Cardiac fibroblast (primary cell): ENCODE measurements at regions not wholly inside any gene's neighbourhood (a gene's known extent, or its start where the extent isn't known, plus 50 kb on each side); places are given as distances from the start of the nearest gene placed in this dataset.

ENCODE experiments used
- DNase-seq, 2 donors: peaks; one replicate each; pipeline versions ENCODE4 v3.0.0 to v3.0.0-alpha.2; 2010; ENCODE audit warnings: low read depth in 2 of 2
- H3K4me3 ChIP-seq, 2 donors: replicated peaks in 1 of 2; 1 replicate in 1 of 2; 2 replicates in 1 of 2; pipeline ENCODE4 v1.5.1; 2011; ENCODE audit warnings: low read depth in 2 of 2, low read length in 2 of 2, mild to moderate bottlenecking in 2 of 2, moderate library complexity in 1 of 2
- TF ChIP-seq, protein P1 (sequence below): IDR thresholded peaks from one replicate; pipeline ENCODE4 v1.5.1; 2011; ENCODE audit warnings: low read depth, mild to moderate bottlenecking, low read length, inconsistent platforms

- no peak for DNase-seq
- TF ChIP-seq, protein P1, sequence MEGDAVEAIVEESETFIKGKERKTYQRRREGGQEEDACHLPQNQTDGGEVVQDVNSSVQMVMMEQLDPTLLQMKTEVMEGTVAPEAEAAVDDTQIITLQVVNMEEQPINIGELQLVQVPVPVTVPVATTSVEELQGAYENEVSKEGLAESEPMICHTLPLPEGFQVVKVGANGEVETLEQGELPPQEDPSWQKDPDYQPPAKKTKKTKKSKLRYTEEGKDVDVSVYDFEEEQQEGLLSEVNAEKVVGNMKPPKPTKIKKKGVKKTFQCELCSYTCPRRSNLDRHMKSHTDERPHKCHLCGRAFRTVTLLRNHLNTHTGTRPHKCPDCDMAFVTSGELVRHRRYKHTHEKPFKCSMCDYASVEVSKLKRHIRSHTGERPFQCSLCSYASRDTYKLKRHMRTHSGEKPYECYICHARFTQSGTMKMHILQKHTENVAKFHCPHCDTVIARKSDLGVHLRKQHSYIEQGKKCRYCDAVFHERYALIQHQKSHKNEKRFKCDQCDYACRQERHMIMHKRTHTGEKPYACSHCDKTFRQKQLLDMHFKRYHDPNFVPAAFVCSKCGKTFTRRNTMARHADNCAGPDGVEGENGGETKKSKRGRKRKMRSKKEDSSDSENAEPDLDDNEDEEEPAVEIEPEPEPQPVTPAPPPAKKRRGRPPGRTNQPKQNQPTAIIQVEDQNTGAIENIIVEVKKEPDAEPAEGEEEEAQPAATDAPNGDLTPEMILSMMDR = no peak
- no peak overlapping the region for H3K4me3 ChIP-seq
Measured at GRCh38 chr5:62132276-62132675, 173.7 kb upstream of the KIF2A start.

DNA sequence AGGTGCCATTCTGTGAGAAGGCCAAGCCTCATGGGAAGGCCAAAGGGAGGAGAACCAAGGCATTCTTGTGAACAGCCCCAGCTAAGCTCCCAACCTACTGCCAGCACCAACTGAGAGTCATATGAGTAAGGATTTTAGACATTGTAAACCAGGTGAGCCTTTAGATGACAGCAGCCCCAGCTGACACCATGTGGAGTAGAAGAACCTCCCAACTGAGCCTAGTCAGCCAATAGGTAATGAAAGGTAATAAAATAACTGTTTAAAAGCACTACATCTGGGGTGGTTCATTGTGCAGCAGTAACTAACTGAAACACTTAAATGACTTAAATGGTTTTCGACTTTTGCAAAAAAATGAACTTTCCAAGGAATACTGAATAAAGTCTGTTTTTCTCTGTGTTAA lies 172.6 kb upstream of the KIF2A start:
- no peak for DNase-seq
- no peak overlapping the region for H3K4me3 ChIP-seq
- TF ChIP-seq, protein P1 = no peak

DNA sequence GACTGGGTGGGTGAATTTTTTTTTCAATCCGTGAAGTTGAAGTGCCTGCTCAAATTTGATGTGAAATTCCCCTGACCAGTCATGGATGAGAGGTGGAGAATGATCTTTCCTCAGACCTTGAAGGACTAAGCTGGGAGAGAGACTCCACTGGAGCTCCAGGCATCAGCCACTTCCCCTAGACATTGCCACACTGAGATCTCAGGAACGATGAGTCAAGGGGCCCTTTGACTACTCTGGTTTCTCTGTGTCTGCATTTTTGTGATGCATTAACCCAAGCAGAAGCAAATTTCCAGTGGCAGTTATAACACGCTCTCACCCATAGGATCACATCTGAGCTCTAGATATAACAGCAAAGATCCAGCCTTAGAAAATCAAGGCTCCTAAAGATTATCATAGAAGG lies 171.2 kb upstream of the KIF2A start:
- no peak overlapping the region for H3K4me3 ChIP-seq
- TF ChIP-seq, protein P1 = no peak
- DNase-seq = no peak

DNA sequence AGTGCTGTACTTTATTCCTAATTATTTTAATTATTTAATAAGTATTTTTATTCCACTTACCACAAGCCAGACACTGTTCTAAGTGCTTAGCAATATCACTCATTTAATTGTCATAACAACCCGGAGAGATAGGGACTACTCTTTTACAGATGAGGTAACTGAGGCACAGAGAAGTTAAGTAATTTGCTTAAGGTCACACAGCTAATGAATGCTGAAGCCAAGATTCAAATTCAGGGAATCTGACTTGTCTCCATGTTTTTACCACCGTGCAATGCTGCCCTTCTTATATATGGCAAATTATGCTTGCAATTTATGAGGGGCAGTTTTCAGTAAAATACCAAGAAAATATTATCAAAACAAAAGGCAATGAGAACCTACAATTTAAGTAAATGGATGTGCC lies 168.4 kb upstream of the KIF2A start:
- TF ChIP-seq, protein P1 = no peak
- no peak overlapping the region for H3K4me3 ChIP-seq
- DNase-seq = no peak

GRCh38 chr5:62138607-62139006 lies 167.4 kb upstream of the KIF2A start:
- no peak for DNase-seq
- TF ChIP-seq, protein P1 = no peak
- no peak overlapping the region for H3K4me3 ChIP-seq

DNA sequence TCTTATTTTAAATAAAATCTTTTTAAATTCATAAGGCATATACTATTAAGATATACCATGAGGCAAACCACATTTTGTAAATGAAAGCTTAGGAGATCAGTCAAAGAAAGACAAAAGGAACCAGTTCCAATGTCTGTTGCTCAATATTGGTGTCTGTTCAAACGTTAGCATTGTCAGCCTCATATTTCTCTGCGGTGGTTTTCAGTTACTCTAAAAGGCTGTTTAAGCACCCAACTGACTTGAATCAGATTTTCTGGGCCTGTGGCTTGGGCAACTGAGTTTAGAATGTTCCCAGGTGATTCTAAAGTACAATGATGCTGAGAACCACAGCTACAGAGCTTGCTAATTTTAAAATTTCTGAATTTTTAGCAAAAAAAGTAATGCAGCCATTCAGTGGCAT lies 166.3 kb upstream of the KIF2A start:
- DNase-seq = no peak
- H3K4me3 ChIP-seq = no peak overlapping the region
- TF ChIP-seq, protein P1 = no peak

DNA sequence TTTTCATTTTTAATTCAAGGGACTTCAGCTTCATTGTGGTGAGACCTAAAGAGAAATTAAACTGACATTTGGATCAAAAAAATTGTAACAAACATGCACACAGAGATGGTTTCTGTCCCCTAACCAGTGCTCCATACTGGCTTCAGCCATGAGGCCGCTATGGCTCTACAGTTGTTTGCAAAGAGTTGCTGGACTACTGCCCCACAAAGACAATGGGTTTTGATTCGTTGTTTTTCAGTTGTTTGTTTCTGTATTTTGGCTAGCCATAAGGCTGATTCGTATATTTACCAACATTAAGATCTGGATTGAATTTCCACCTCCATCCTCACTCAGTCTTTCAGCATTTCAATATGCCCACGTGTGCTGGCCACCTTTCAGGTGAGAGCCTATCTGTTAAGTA lies 163.7 kb upstream of the KIF2A start:
- DNase-seq = no peak
- TF ChIP-seq, protein P1 = no peak
- H3K4me3 ChIP-seq = no peak overlapping the region
